PC-9 (cell line): ENCODE measurements at regions not wholly inside any gene's neighbourhood (a gene's known extent, or its start where the extent isn't known, plus 50 kb on each side); places are given as distances from the start of the nearest gene placed in this dataset.

ENCODE experiments used
- CTCF ChIP-seq: fragments of 200-600 bp; sonication (generic); conservative IDR thresholded peaks from 2 replicates; pipeline ENCODE4 v1.6.1; 2017; ENCODE audit warnings: mixed run types, antibody characterized with exemption, mild to moderate bottlenecking, moderate library complexity
- EZH2 ChIP-seq: fragments of 200-600 bp; sonication (generic); IDR thresholded peaks from 2 replicates; pipeline ENCODE4 v1.8.0; 2017; ENCODE audit warnings: antibody characterized with exemption, low read depth

GRCh38 chrX:100090931-100091330, 319.1 kb downstream of the PCDH19 start:
- TF ChIP-seq CTCF (no peak), EZH2 (no peak)
